Ishikawa (cell line): ENCODE measurements at regions not wholly inside any gene's neighbourhood (a gene's known extent, or its start where the extent isn't known, plus 50 kb on each side); places are given as distances from the start of the nearest gene placed in this dataset.

ENCODE experiments used
- CEBPB ChIP-seq: IDR thresholded peaks from 2 replicates; pipeline ENCODE4 v1.6.1; 2012
- CREB1 ChIP-seq: IDR thresholded peaks from 2 replicates; pipeline ENCODE4 v1.6.1; 2012; ENCODE audit warnings: low read depth
- EGR1 ChIP-seq: IDR thresholded peaks from 2 replicates; pipeline ENCODE4 v1.6.1; 2012
- EP300 ChIP-seq: IDR thresholded peaks from 2 replicates; pipeline ENCODE4 v1.6.1; 2012; ENCODE audit warnings: borderline replicate concordance
- FOXM1 ChIP-seq: IDR thresholded peaks from 2 replicates; pipeline ENCODE4 v1.6.1; 2012; ENCODE audit warnings: low read depth, borderline replicate concordance
- MAX ChIP-seq: IDR thresholded peaks from 2 replicates; pipeline ENCODE4 v1.6.1; 2012
- NFIC ChIP-seq: IDR thresholded peaks from 2 replicates; pipeline ENCODE4 v1.6.1; 2012
- RAD21 ChIP-seq: IDR thresholded peaks from 2 replicates; pipeline ENCODE4 v1.6.1; 2012; ENCODE audit warnings: low read depth
- REST ChIP-seq: IDR thresholded peaks from 2 replicates; pipeline ENCODE4 v1.6.1; 2012; ENCODE audit warnings: low read depth, mild to moderate bottlenecking
- TAF1 ChIP-seq: IDR thresholded peaks from 2 replicates; pipeline ENCODE4 v1.6.1; 2012; ENCODE audit warnings: low read depth, mild to moderate bottlenecking
- TCF12 ChIP-seq: IDR thresholded peaks from 2 replicates; pipeline ENCODE4 v1.6.1; 2012; ENCODE audit warnings: low read depth
- TEAD4 ChIP-seq: IDR thresholded peaks from 2 replicates; pipeline ENCODE4 v1.6.1; 2012
- USF1 ChIP-seq: IDR thresholded peaks from 2 replicates; pipeline ENCODE4 v1.6.1; 2012
- YY1 ChIP-seq: IDR thresholded peaks from 2 replicates; pipeline ENCODE4 v1.6.1; 2012; ENCODE audit warnings: low read depth

- TF ChIP-seq REST (no peak), YY1 (no peak), CEBPB (no peak), EP300 (no peak), TAF1 (no peak), EGR1 (no peak), MAX (no peak), USF1 (no peak), FOXM1 (no peak), CREB1 (no peak), NFIC (no peak), TCF12 (no peak), RAD21 (no peak), TEAD4 (no peak)
These were observed 362.8 kb upstream of the RGMA start for GRCh38 chr15:93451822-93452221.
